ENCODE measurements at regions not wholly inside any gene's neighbourhood (a gene's known extent, or its start where the extent isn't known, plus 50 kb on each side); places are given as distances from the start of the nearest gene placed in this dataset.
A peak's percentile ranks its signal among the peaks of the same experiment; 100 is the strongest.

- intact Hi-C loops (cut with DNase I), result no loop called here
- H3K9me3 ChIP-seq (replicated peaks in 1 of 3), result no peaks in the 10 kb centered on the region
- no peak overlapping the region for H3K27ac ChIP-seq
- DNase-seq, result no peak
- 87 to 90% (median 88%) methylated on average over 1 of the region's 1 CpG for WGBS, 4 donors
- no peaks in the 10 kb centered on the region for H3K36me3 ChIP-seq (replicated peaks in 1 of 2)
- no peaks in the 10 kb centered on the region for H3K4me1 ChIP-seq (replicated peaks in 1 of 2)
- no peaks in the 10 kb centered on the region for H3K27me3 ChIP-seq
- H3K4me3 ChIP-seq, result no peak overlapping the region
- no peak for TF ChIP-seq CTCF (IDR thresholded peaks at IDR 0.05)
- TF ChIP-seq POLR2A (IDR thresholded peaks at IDR 0.05), result no peak
These were observed 264.6 kb downstream of the BRINP2 start for GRCh38 chr1:177435364-177435763.

GRCh38 chr1:177432897-177433296 is 262.1 kb downstream of the BRINP2 start:
- Histone ChIP-seq H3K27ac (no peak overlapping the region), H3K4me3 (no peak overlapping the region), H3K36me3 (replicated peaks in 1 of 2) (no peaks in the 10 kb centered on the region), H3K4me1 (replicated peaks in 1 of 2) (no peaks in the 10 kb centered on the region), H3K27me3 (no peaks in the 10 kb centered on the region), H3K9me3 (replicated peaks in 1 of 3) (no peaks in the 10 kb centered on the region)
- intact Hi-C loops (cut with DNase I), result no loop called here
- TF ChIP-seq POLR2A (IDR thresholded peaks at IDR 0.05), result no peak
- TF ChIP-seq CTCF (IDR thresholded peaks at IDR 0.05), result peak in 2 of 6 experiments; percentile 24 to 25
- DNase-seq, result no peak
- 83 to 96% (median 88%) methylated on average over 1 of the region's 1 CpG for WGBS, 4 donors

GRCh38 chr1:177431123-177431522 is 260.4 kb downstream of the BRINP2 start:
- Histone ChIP-seq H3K27ac (no peak overlapping the region), H3K9me3 (replicated peaks in 1 of 3) (no peaks in the 10 kb centered on the region), H3K27me3 (no peaks in the 10 kb centered on the region), H3K36me3 (replicated peaks in 1 of 2) (no peaks in the 10 kb centered on the region), H3K4me3 (no peak overlapping the region), H3K4me1 (replicated peaks in 1 of 2) (no peaks in the 10 kb centered on the region)
- intact Hi-C loops (cut with DNase I), result no loop called here
- 50 to 89% (median 83%) methylated on average over 1 of the region's 1 CpG for WGBS, 4 donors
- DNase-seq, result no peak
- TF ChIP-seq POLR2A (IDR thresholded peaks at IDR 0.05), result no peak
- no peak for TF ChIP-seq CTCF (IDR thresholded peaks at IDR 0.05)

- H3K4me3 ChIP-seq, result no peak overlapping the region
- H3K36me3 ChIP-seq (replicated peaks in 1 of 2), result no peaks in the 10 kb centered on the region
- no peaks in the 10 kb centered on the region for H3K9me3 ChIP-seq (replicated peaks in 1 of 3)
- H3K4me1 ChIP-seq (replicated peaks in 1 of 2), result no peaks in the 10 kb centered on the region
- intact Hi-C loops (cut with DNase I), result no loop called here
- H3K27ac ChIP-seq, result no peak overlapping the region
- 74 to 77% (median 77%) methylated on average over 2 of the region's 2 CpGs for WGBS, 4 donors
- TF ChIP-seq POLR2A (IDR thresholded peaks at IDR 0.05), result no peak
- TF ChIP-seq CTCF (IDR thresholded peaks at IDR 0.05), result no peak
- DNase-seq, result no peak
- no peaks in the 10 kb centered on the region for H3K27me3 ChIP-seq
These were observed 258.5 kb downstream of the BRINP2 start for GRCh38 chr1:177429234-177429633.

Measured in adrenal gland (tissue), 9 donors.